ENCODE measurements at regions not wholly inside any gene's neighbourhood (a gene's known extent, or its start where the extent isn't known, plus 50 kb on each side); places are given as distances from the start of the nearest gene placed in this dataset.
"Not testable (repeated sequence)": the region's sequence is repeated elsewhere in the genome, so short reads cannot be mapped to it uniquely, and the experiment has no call there.

DNA sequence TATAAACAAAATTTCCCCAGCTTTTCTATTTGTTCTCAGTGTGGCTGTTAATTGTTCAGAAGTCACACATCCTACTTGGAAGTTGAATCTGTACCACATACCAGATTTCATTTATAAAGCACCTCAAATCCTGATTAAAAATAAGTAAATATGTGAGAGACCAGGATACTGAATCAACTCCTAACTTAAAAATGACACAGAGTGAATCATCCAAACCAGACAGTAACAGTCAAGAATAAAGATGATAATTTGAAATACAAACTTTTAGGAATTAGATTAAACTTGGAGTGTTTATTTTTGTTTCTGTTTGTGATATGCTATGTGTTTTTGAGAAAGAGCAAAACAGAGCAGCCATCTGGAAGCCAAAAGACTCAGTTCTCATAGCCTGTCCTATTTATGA lies 633.2 kb upstream of the RORB start:
- DNase-seq (ENCODE audit: low read depth in 2 of 2): no peak

DNA sequence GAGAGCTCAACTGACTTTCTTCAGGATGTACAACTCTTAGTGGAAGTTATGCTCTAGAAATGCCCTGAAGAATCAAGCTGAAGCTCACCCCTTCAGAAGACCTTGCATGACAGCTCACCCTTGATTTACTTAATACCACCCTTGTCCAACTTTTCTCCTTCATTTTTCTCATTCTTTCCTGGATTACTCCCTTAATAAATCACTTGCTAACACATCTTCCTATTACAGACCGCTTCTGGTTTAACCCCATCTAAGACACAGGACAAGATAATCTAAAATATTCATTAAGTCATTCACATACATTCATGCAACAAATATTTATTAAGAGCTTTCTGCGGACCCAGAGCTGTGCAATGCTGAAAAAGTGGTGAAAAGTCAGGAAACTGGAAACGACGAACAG lies 630.7 kb upstream of the RORB start:
- no peak for DNase-seq (ENCODE audit: low read depth in 2 of 2)

DNA sequence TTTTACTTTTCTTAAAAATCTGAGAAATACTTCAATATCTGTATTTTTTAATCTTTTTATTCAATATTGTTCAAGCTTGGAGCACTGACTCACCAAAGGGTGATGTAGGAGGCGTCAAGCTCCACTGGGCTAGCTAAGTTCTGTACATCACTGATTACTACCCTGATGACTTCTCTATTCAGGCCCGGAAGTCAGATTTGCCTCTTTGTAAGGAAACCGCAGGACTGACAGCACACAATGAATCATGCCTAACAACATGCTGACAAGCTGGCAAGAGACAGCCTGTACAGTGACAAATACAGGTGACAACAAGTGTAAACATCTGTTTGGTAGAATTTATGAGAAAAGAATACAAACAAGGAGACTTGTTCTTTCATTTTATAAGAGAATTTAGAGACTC lies 627.9 kb upstream of the RORB start:
- peak in 1 of 2 donors; percentile 1 for DNase-seq (ENCODE audit: low read depth in 2 of 2)

DNA sequence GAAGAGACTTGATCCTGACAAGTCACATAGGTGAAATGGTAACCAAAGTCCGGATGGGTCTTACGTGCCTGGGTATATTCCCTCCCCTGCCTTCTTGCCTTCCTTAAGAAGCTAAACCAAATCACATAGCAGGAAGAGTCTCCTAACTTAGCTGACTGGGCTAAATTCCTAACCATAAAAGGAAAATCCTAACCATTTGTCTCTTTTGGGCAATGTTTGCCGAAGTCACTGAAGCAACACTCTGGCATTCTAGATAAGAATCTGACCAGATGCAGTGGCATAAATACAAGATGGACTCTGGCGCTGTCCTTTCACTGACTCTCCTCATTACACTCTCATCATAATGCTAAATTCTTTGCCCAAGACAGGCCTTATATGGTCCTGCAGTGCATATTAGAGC lies 625.5 kb upstream of the RORB start:
- DNase-seq (ENCODE audit: low read depth in 2 of 2): no peak

GRCh38 chr9:73872701-73873100 lies 624.4 kb upstream of the RORB start:
- DNase-seq (ENCODE audit: low read depth in 2 of 2): no peak

DNA sequence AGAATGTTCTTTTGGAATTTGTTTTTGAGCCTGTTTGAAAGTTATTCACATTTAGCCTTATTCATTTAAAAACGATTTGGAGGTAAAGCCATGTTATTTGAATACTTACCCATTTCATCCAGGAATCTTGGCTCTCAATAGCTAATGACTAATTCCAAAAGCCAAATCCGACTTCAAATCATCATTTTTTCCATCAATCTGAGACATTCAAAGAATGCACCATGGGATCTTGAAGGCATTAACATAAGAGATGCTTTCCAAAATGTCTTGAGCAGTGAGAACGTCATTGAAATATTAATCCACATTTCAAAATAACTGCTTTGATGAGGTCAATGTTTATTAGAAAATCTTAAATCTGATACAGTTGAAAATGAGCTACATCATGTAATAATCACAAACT lies 617.0 kb upstream of the RORB start:
- DNase-seq (ENCODE audit: low read depth in 2 of 2): no peak

GRCh38 chr9:73889023-73889422 lies 608.1 kb upstream of the RORB start:
- no peak for DNase-seq (ENCODE audit: low read depth in 2 of 2)

DNA sequence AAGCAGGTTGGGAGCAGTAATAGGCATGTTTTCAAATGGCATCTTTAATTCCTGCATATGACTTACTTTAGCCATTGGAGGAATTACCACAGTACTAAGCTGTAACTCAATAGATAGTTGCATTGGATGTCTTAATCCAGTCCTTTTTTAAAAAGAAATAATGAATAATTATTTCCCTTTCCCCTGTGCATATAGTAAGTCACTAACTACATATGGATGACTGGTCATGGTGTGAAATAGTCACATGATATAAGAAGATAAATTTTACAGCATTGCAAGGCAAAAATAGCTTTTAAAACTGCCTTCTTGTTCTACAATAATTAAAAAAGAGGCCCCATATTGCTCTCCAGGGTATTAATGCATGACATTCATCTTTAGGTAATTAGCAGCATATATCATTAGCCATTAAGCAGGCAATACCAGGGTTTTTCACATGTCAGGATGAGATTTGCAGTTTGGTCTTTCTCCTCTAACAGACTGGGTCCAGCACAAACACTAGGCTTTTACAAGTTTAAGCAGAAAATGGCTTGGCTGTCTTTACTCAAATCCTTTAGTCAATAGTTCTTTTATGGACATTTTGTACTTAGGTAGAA lies 606.4 kb upstream of the RORB start:
- no peak for DNase-seq (ENCODE audit: low read depth in 2 of 2)

DNA sequence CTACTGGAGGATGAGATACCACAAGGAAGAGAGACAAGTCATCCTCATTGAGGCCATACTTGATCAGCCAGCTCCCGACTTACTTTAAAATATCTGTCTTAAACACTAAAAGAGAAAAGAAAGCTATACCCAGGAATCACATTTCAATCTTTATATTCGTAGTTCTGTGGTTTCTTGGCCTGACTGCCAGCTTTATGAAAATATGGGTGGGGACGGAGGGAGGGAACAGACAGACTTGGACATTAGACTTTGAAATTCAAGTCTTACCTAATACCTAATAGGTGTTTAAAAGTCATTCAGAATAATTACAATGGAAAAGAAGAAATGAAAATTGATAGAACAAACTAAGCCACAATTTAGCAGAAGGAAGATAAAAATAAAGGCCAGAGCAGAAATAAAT lies 604.8 kb upstream of the RORB start:
- no peak for DNase-seq (ENCODE audit: low read depth in 2 of 2)

DNA sequence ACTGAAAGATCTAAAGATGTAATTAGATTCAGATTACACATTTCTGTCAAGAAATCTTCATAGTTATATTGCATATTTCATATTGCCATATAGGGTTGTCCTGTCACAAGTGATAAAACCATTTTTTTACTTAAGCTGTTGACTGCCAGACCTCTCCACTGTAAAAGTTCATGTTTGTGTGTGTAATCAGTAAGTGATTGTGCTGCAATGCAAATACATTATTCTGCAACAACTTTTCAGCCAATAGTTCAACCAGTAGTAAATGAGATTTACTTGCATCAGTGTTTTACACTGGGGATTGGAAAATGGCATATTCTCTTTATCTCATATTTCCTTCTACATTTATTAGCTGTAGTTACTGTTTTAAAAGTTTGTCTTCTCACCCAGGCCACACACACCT lies 603.9 kb upstream of the RORB start:
- DNase-seq (ENCODE audit: low read depth in 2 of 2): no peak

DNA sequence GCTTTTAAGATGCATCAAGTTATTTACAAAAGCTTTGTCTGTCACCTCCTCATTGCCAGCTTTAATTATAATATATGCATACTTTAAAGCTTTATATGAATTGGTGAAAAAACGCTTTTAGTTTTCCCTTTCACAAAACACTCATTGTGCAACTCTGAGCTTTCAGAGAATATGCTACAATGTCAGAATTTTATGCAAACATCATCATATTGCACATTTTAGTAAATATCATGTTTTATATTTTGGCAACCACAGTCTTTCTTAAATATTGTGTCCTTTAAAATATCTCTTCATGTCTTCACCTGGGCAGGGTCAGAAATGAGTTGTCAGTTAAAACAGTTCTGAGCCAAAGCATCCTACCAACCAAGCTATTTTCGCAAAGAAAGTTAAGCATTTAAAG lies 601.1 kb upstream of the RORB start:
- no peak for DNase-seq (ENCODE audit: low read depth in 2 of 2)

GRCh38 chr9:73906671-73907070 lies 590.5 kb upstream of the RORB start:
- no peak for DNase-seq (ENCODE audit: low read depth in 2 of 2)

DNA sequence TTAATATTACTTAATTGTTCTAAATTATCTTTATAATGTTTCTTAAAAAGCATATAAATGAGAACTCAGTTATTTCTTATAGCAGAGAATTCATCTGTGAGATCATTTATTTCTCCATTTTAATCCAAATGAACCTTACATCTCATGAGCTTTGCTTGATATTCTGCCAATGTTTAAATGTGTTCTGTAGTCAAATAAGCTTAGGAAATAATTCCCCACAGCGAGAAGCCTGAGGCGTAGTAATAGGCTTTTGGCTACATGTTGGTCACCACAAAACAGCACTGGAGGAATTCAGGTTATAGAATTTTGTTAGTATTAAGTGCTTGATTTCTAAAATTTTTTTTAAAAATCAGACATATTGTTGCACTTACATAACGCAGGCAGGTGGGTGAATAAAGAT lies 585.3 kb upstream of the RORB start:
- DNase-seq (ENCODE audit: low read depth in 2 of 2): no peak

- DNase-seq (ENCODE audit: low read depth in 2 of 2): no peak
Measured at GRCh38 chr9:73916016-73916673, 581.0 kb upstream of the RORB start.

DNA sequence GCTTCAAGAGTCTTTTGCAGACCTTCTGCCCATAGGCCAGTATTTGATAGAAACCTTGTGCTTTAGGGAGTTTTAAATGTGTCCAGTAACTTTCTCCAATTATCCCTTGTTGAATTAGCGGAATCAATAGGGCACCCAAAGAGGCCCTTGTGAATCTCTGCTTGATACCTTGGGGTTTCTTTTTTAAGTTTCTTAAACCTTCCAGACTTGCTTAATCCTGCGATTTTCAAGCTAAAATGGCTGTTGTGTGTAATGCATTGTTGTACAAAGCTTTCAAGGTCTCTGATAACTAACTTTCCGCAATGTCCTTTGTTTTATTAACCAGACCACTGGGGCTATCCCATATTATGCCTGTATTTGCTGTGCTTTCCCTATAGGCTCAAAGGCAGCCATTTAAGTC lies 577.4 kb upstream of the RORB start:
- no peak for DNase-seq (ENCODE audit: low read depth in 2 of 2)

DNA sequence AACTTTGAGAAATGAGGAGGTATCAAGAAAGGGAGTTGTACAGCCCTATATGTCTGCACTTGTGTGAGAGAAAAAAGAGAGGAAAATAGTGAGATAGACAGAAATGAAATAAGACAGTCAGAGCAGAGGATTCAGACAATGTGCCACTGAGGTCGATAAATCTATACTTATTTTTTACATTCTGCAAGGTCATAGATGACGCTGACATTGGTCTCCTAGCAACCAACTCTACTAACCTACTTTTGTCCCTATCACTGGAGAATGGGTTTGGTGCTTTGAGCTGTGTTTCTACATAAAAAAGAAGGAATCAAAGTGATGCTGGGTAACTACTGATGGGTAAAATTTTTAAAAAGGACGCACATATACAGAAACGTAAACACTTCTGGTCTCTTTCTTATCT lies 573.3 kb upstream of the RORB start:
- no peak for DNase-seq (ENCODE audit: low read depth in 2 of 2)

- DNase-seq (ENCODE audit: low read depth in 2 of 2): no peak
Measured at GRCh38 chr9:73951147-73951546, 546.0 kb upstream of the RORB start.

DNA sequence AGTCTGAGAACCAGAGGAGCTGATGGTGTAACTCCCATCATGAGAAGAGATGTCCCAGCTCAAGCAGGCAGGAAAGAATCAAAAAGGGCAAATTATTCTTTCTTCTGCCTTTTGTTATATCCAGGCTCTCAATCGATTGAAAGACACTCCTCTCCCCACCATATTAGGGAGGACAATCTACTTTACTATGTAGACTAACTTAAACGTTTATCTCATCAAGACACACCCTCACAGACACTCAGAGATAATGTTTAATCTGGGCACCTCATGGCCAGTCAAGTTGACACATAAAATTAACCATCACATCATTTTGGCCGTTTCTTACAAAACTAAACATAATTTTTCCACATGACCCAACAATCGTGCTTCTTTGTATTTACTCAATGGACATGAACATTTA lies 534.3 kb upstream of the RORB start:
- DNase-seq (ENCODE audit: low read depth in 2 of 2): no peak

DNA sequence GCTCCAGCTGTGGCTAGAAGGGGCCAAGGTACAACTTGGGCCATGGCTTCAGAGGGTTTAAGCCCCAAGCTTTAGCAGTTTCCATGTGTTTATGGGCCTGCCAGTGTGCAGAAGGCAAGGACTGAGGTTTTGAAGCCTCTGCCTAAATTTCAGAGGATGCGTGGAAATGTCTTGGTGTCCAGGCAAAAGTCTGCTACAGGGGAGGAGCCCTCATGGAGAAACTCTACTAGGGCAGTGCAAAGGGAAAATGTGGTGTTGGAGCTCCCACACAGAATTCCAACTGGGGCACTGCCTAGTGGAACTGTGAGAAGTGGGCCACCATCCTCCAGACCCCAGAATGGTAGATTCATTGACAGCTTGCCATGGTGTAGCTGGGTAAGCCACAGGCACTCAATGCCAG lies 527.2 kb upstream of the RORB start:
- DNase-seq (ENCODE audit: low read depth in 2 of 2): no peak

- not testable (repeated sequence) for DNase-seq (ENCODE audit: low read depth in 2 of 2)
Measured at GRCh38 chr9:73976424-73976823, 520.7 kb upstream of the RORB start.

GRCh38 chr9:73979894-73980264 lies 517.3 kb upstream of the RORB start:
- no peak for DNase-seq (ENCODE audit: low read depth in 2 of 2)

DNA sequence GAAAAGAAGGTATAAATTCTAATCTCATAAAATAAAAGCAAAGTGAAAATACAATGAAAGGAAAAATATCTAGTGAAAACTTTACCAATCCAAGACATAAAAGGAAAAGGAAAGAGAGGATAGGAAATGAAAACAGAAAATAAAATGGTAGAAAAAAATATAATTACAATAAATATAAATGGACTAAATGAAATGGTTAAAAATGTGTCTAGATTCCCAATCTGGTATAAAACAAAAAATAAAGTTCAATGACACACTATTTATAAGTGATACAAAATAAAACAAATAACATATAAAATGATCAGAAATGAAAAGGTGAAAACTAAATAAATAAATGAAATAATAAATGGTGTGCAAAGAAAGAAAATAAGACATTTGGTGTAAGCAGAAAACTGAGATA lies 516.4 kb upstream of the RORB start:
- DNase-seq (ENCODE audit: low read depth in 2 of 2): no peak

- DNase-seq (ENCODE audit: low read depth in 2 of 2): no peak
Measured at GRCh38 chr9:73981405-73981804, 515.7 kb upstream of the RORB start.

DNA sequence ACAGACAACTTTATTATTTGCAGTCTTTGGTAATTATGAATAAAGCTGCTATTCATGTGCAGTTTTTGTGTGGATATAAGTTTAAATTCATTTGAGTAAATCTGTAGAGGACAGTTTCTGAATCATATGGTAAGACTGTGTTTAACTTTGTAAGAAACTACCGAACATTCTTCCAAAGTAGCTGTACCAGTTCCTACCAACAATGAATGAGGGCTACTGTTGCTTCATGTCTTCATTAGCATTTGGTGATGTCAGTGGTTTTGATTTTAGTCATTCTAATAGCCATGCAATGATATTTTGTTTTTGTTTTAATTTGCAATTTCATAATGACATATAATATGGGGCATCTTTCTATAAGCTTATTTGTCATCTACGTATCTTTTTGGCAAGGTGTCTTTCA lies 501.3 kb upstream of the RORB start:
- no peak for DNase-seq (ENCODE audit: low read depth in 2 of 2)

Data from stimulated activated CD4-positive, alpha-beta T cell treated with anti-CD3 and anti-CD28 coated beads, Interleukin-4, amount 100 ng/mL, for 48 hours (primary cell).